B cell (primary cell): ENCODE measurements at regions not wholly inside any gene's neighbourhood (a gene's known extent, or its start where the extent isn't known, plus 50 kb on each side); places are given as distances from the start of the nearest gene placed in this dataset.

Experiments
- ATAC-seq: fragments of 200-7000 bp; cut with Tn5 transposase; one replicate; pipeline ENCODE4 v1.10.0; 2021; ENCODE audit warnings: low read depth, mild to moderate bottlenecking, moderate number of reproducible peaks, moderate library complexity
- CTCF ChIA-PET: fragments of 350-600 bp; sonication (Branson Sonifier 250); formaldehyde crosslinking; loops from one replicate; lab custom pipeline; 2021; ENCODE audit warnings: antibody characterized with exemption, inconsistent platforms; lab: Charles Lee
- POLR2A ChIA-PET: fragments of 350-600 bp; sonication (Branson Sonifier 250); formaldehyde crosslinking; loops from one replicate; lab custom pipeline; 2021; ENCODE audit warnings: antibody characterized with exemption; lab: Charles Lee
- DNase-seq: peaks from one replicate; pipeline ENCODE4 v3.0.0; 2013
- H2AFZ ChIP-seq: 2 replicates; pipeline ENCODE4 v1.6.1; 2012; ENCODE audit warnings: mild to moderate bottlenecking, low read depth, low read length; ENCODE audit not compliant: insufficient read depth, poor library complexity, severe bottlenecking
- H3K27ac ChIP-seq, 2 donors: 1 replicate in 1 of 2; 2 replicates in 1 of 2; pipeline ENCODE4 v1.5.1; 2012 to 2013; ENCODE audit warnings: low read length in 2 of 2, mild to moderate bottlenecking in 2 of 2, moderate library complexity in 1 of 2
- H3K27me3 ChIP-seq, 4 experiments: fragments of 200-600 bp in 1 of 4; sonication (generic) in 1 of 4; replicated peaks in 1 of 4; 1 replicate in 2 of 4; 2 replicates in 2 of 4; pipeline versions ENCODE4 v1.6.1 to v1.7.0; 2013 to 2016; ENCODE audit warnings: low read length in 3 of 4, mild to moderate bottlenecking in 2 of 4, mixed read lengths in 1 of 4, moderate library complexity in 1 of 4; ENCODE audit not compliant: insufficient read depth in 4 of 4, control insufficient read depth in 3 of 4; ENCODE audit errors: control extremely low read depth in 1 of 4
- H3K36me3 ChIP-seq, 2 experiments: replicated peaks in 1 of 2; 1 replicate in 1 of 2; 2 replicates in 1 of 2; pipeline versions ENCODE4 v1.6.1 to v1.7.1; 2013; ENCODE audit warnings: low read length in 1 of 2; ENCODE audit not compliant: insufficient read depth in 2 of 2, control insufficient read depth in 1 of 2; ENCODE audit errors: control extremely low read depth in 1 of 2, extremely low read depth in 1 of 2
- H3K4me1 ChIP-seq, 2 donors: fragments of 200-600 bp in 1 of 2; sonication (generic) in 1 of 2; 1 replicate in 1 of 2; 2 replicates in 1 of 2; pipeline versions ENCODE4 v1.5.1 to v1.6.1; 2013 to 2017; ENCODE audit warnings: low read length in 2 of 2; ENCODE audit not compliant: control insufficient read depth in 2 of 2, insufficient read depth in 2 of 2
- H3K4me2 ChIP-seq: replicated peaks from 2 replicates; pipeline ENCODE3; 2012; ENCODE audit warnings: mild to moderate bottlenecking, low read depth, low read length; ENCODE audit not compliant: poor library complexity, severe bottlenecking
- H3K4me3 ChIP-seq, 5 experiments: fragments of 200-600 bp in 1 of 5; sonication (generic) in 1 of 5; 1 replicate in 3 of 5; 2 replicates in 2 of 5; pipeline versions ENCODE4 v1.5.1 to v1.7.0; 2011 to 2016; ENCODE audit warnings: low read length in 4 of 5, mild to moderate bottlenecking in 4 of 5, low read depth in 2 of 5, control low read depth in 1 of 5, moderate library complexity in 1 of 5; ENCODE audit not compliant: insufficient read depth in 1 of 5; ENCODE audit errors: control extremely low read depth in 1 of 5, extremely low read depth in 1 of 5
- H3K79me2 ChIP-seq: fragments of 200-600 bp; sonication (generic); one replicate; pipeline ENCODE4 v1.6.0; 2016; ENCODE audit warnings: low read length; ENCODE audit not compliant: control insufficient read depth, insufficient read depth
- H3K9ac ChIP-seq: fragments of 200-600 bp; sonication (generic); 2 replicates; pipeline ENCODE4 v1.6.1; 2017; ENCODE audit warnings: mild to moderate bottlenecking, low read length, moderate library complexity
- H3K9me3 ChIP-seq, 3 donors: one replicate each; pipeline versions ENCODE4 v1.6.1 to v1.7.1; 2013; ENCODE audit warnings: low read length in 2 of 3; ENCODE audit not compliant: control insufficient read depth in 2 of 3, insufficient read depth in 1 of 3; ENCODE audit errors: control extremely low read depth in 1 of 3
- H4K20me1 ChIP-seq: 2 replicates; pipeline ENCODE4 v1.6.0; 2012; ENCODE audit warnings: mild to moderate bottlenecking, low read length; ENCODE audit not compliant: insufficient read depth, control insufficient read depth, poor library complexity, severe bottlenecking
- H3K27ac Mint-ChIP-seq: one replicate; pipeline ENCODE4 v1.8.0; 2021; ENCODE audit warnings: mixed read lengths
- H3K27me3 Mint-ChIP-seq: one replicate; pipeline ENCODE4 v1.8.0; 2021; ENCODE audit warnings: mixed read lengths
- H3K4me1 Mint-ChIP-seq: one replicate; pipeline ENCODE4 v1.8.0; 2021; ENCODE audit warnings: mixed read lengths
- H3K4me3 Mint-ChIP-seq: one replicate; pipeline ENCODE4 v1.8.0; 2021; ENCODE audit warnings: mixed read lengths
- H3K9me3 Mint-ChIP-seq: one replicate; pipeline ENCODE4 v1.8.0; 2022; ENCODE audit warnings: mixed read lengths; ENCODE audit not compliant: insufficient read depth
- EZH2 ChIP-seq: IDR thresholded peaks from 2 replicates; pipeline ENCODE4 v1.6.1; 2012; ENCODE audit warnings: borderline replicate concordance, low read depth, mild to moderate bottlenecking, moderate library complexity, low read length; ENCODE audit not compliant: insufficient read depth, poor library complexity, severe bottlenecking
- WGBS: methylation state at CpG from one replicate; pipeline ENCODE4 v1.1.5; 2013; ENCODE audit warnings: missing lambda C conversion rate; ENCODE audit not compliant: insufficient coverage; 5-methylcytosine and 5-hydroxymethylcytosine counted together
- intact Hi-C: fragments of 100-400 bp; cut with micrococcal nuclease; formaldehyde crosslinking; loops from one replicate; pipeline ENCODE4 v1.10.0; 2022
- TF ChIP-seq, protein P1 (sequence below): fragments of 200-600 bp; IDR thresholded peaks from one replicate; pipeline ENCODE4 v1.8.0; 2022; ENCODE audit warnings: antibody characterized with exemption, mild to moderate bottlenecking

DNA sequence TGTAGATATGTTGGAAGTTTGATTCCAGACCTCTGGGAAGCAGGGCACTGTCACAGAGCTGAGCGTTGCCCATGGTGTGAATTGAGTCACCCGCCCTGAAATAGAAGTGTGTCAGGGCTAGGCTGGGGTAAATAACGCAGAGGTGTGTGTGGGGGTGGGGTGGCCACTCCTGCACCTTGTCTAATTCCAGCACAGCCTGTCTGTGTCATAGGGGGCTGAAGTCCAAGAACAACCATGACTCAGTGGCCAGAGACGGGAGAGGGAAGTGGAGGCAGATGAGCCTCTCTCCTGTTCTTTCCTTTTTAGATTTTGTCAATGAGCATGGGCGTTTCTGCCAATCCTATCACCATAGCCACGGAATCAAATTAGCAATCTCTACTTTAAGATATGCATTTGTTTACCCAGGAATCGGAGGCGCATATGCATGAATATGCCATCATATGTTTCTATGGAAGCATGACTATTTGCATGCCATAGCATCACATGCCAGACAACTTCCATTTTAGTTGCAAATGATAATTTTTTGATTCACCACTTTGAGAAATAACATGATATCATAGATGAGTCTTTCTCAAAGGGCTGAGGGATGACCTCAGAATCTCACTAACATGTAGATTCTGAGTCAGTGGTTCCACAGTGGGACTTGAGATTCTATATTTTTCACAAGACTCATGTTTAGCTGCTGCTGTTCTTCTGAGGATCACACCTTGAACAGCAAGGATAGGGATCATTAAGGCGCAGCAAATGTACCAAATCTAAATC, 852.9 kb downstream of the DCDC2C start:
- no peak overlapping the region for H2AFZ ChIP-seq
- H3K4me1 Mint-ChIP-seq: no peaks in the 10 kb centered on the region
- WGBS: 65% methylated on average over 4 of the region's 9 CpGs
- H3K9me3 Mint-ChIP-seq: peaks cover 6% of the 10 kb centered on the region
- DNase-seq: no peak
- no peaks in the 10 kb centered on the region for H3K27me3 ChIP-seq
- no peaks in the 10 kb centered on the region for H3K9me3 ChIP-seq
- intact Hi-C loops: no loop called here
- H3K9ac ChIP-seq: no peak overlapping the region
- no peaks in the 10 kb centered on the region for H3K27me3 Mint-ChIP-seq
- H3K79me2 ChIP-seq: no peaks in the 10 kb centered on the region
- no peaks in the 10 kb centered on the region for H4K20me1 ChIP-seq
- no peak for ATAC-seq
- H3K4me1 ChIP-seq: no peaks in the 10 kb centered on the region
- TF ChIP-seq EZH2: no peak
- TF ChIP-seq, protein P1, sequence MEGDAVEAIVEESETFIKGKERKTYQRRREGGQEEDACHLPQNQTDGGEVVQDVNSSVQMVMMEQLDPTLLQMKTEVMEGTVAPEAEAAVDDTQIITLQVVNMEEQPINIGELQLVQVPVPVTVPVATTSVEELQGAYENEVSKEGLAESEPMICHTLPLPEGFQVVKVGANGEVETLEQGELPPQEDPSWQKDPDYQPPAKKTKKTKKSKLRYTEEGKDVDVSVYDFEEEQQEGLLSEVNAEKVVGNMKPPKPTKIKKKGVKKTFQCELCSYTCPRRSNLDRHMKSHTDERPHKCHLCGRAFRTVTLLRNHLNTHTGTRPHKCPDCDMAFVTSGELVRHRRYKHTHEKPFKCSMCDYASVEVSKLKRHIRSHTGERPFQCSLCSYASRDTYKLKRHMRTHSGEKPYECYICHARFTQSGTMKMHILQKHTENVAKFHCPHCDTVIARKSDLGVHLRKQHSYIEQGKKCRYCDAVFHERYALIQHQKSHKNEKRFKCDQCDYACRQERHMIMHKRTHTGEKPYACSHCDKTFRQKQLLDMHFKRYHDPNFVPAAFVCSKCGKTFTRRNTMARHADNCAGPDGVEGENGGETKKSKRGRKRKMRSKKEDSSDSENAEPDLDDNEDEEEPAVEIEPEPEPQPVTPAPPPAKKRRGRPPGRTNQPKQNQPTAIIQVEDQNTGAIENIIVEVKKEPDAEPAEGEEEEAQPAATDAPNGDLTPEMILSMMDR: no peak
- POLR2A ChIA-PET: no interaction called here
- no peak overlapping the region for H3K4me2 ChIP-seq
- no peak overlapping the region for H3K27ac ChIP-seq
- no peaks in the 10 kb centered on the region for H3K36me3 ChIP-seq
- H3K4me3 ChIP-seq: no peak overlapping the region
- H3K27ac Mint-ChIP-seq: no peak overlapping the region
- CTCF ChIA-PET: no interaction called here
- no peak overlapping the region for H3K4me3 Mint-ChIP-seq

DNA sequence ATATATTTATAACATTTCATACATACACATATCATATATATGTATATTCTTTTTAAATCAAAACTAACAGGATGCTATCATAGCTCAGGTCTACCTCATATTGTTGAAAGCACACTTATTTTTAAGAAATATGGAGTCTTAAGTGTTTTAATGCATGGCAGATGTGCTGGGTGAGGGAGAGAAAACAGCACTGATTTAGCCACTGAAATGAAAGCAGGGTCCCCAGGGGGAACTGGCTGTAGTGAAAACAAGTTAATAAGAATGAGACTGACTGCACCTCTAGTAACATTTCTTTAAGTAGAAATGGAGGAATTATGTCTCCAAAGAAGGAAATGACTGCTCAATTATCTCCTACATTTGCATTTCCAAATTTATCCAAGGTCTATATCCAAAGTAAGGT, 857.8 kb downstream of the DCDC2C start:
- intact Hi-C loops: no loop called here
- Histone ChIP-seq H3K4me3 (no peak overlapping the region), H3K9me3 (no peaks in the 10 kb centered on the region), H3K27ac (no peak overlapping the region), H3K79me2 (no peaks in the 10 kb centered on the region), H3K4me2 (no peak overlapping the region), H2AFZ (no peak overlapping the region), H3K4me1 (no peaks in the 10 kb centered on the region), H3K27me3 (no peaks in the 10 kb centered on the region), H3K9ac (no peak overlapping the region), H3K36me3 (no peaks in the 10 kb centered on the region), H4K20me1 (no peaks in the 10 kb centered on the region)
- DNase-seq: no peak
- TF ChIP-seq EZH2: no peak
- TF ChIP-seq, protein P1: no peak
- no peaks in the 10 kb centered on the region for H3K4me1 Mint-ChIP-seq
- ATAC-seq: no peak
- H3K27me3 Mint-ChIP-seq: no peaks in the 10 kb centered on the region
- H3K9me3 Mint-ChIP-seq: peaks cover 9% of the 10 kb centered on the region
- no peak overlapping the region for H3K4me3 Mint-ChIP-seq
- POLR2A ChIA-PET: no interaction called here
- no peak overlapping the region for H3K27ac Mint-ChIP-seq
- CTCF ChIA-PET: no interaction called here
